ENCODE measurements at regions not wholly inside any gene's neighbourhood (a gene's known extent, or its start where the extent isn't known, plus 50 kb on each side); places are given as distances from the start of the nearest gene placed in this dataset.

DNA sequence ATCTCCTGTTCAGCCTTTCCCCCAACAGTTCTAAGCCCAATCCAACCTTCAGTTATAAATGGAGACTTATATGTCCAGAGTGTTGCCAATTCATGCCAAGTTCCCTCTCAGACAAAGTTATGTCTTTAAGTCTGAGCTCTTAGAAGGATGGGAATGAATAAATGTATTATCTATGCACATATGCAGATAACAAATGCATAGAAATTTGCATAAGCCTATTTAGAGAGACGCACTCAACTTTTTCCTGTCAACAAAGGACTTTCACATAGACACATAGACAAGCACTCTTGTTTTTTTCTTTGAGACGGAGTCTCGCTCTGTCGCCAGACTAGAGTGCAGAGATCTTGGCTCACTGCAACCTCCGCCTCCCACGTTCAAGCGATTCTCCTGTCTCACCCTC, 95.1 kb downstream of the SOX9 start:
- H3K27ac Mint-ChIP-seq (ENCODE audit: unreplicated experiment), result no peak overlapping the region
- H3K27me3 Mint-ChIP-seq (ENCODE audit: unreplicated experiment), result peaks cover 5% of the 10 kb centered on the region
- TF ChIP-seq, protein P1, sequence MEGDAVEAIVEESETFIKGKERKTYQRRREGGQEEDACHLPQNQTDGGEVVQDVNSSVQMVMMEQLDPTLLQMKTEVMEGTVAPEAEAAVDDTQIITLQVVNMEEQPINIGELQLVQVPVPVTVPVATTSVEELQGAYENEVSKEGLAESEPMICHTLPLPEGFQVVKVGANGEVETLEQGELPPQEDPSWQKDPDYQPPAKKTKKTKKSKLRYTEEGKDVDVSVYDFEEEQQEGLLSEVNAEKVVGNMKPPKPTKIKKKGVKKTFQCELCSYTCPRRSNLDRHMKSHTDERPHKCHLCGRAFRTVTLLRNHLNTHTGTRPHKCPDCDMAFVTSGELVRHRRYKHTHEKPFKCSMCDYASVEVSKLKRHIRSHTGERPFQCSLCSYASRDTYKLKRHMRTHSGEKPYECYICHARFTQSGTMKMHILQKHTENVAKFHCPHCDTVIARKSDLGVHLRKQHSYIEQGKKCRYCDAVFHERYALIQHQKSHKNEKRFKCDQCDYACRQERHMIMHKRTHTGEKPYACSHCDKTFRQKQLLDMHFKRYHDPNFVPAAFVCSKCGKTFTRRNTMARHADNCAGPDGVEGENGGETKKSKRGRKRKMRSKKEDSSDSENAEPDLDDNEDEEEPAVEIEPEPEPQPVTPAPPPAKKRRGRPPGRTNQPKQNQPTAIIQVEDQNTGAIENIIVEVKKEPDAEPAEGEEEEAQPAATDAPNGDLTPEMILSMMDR (IDR thresholded peaks at IDR 0.05; ENCODE audit: unreplicated experiment), result no peak
- H3K4me1 Mint-ChIP-seq (ENCODE audit: unreplicated experiment), result peaks cover 10% of the 10 kb centered on the region
- DNase-seq (ENCODE audit: low spot score), result no peak
- no peak overlapping the region for H3K4me3 Mint-ChIP-seq (ENCODE audit: unreplicated experiment)
- H3K9me3 Mint-ChIP-seq (ENCODE audit: unreplicated experiment), result no peaks in the 10 kb centered on the region
- no peaks in the 10 kb centered on the region for H3K36me3 Mint-ChIP-seq (ENCODE audit: low read depth, unreplicated experiment)

- Mint-ChIP-seq H3K27ac (ENCODE audit: unreplicated experiment) (no peak overlapping the region), H3K9me3 (ENCODE audit: unreplicated experiment) (no peaks in the 10 kb centered on the region), H3K4me3 (ENCODE audit: unreplicated experiment) (peak overlapping the region; percentile 72), H3K36me3 (ENCODE audit: low read depth, unreplicated experiment) (no peaks in the 10 kb centered on the region), H3K4me1 (ENCODE audit: unreplicated experiment) (peaks cover 10% of the 10 kb centered on the region), H3K27me3 (ENCODE audit: unreplicated experiment) (peaks cover 5% of the 10 kb centered on the region)
- TF ChIP-seq, protein P1 (IDR thresholded peaks at IDR 0.05; ENCODE audit: unreplicated experiment), result no peak
- DNase-seq (ENCODE audit: low spot score), result peak; percentile 23
Observed at GRCh38 chr17:72219137-72219823, 98.5 kb downstream of the SOX9 start.

DNA sequence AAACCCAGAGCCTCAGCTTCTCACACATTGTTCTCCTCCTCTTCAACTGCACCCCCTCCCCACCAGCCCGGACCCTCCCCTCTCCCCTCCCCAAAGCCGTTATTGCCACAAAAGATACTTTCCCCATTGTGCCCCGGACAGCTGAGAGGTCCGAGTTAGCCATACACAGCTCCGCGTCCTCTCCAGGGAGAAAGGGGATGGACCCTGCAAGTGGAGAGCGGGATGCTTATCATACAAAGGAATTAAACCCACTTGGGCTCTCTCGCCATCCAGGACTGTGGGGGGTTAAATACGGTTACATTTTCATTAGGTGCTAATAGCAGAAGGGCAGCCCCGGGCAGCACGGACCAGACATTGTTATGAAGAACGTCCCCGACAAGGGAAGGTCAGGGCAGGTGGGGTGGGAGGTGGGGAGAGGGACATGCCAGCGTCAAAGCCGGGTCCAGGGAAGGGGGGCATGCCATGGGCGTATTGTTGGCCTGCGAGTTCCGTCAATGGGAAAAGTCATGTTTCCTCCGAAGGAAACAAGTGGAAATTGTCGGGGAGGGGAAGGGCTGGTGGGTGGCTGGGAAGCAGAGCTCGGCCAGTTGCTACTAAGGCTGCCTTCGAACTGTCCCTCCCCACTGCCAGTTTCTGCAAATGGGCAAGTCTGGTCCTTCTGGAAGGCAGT, 99.1 kb downstream of the SOX9 start:
- Mint-ChIP-seq H3K27me3 (ENCODE audit: unreplicated experiment) (peaks cover 5% of the 10 kb centered on the region), H3K4me3 (ENCODE audit: unreplicated experiment) (peak overlapping the region; percentile 72), H3K4me1 (ENCODE audit: unreplicated experiment) (peaks cover 10% of the 10 kb centered on the region), H3K9me3 (ENCODE audit: unreplicated experiment) (no peaks in the 10 kb centered on the region), H3K27ac (ENCODE audit: unreplicated experiment) (no peak overlapping the region), H3K36me3 (ENCODE audit: low read depth, unreplicated experiment) (no peaks in the 10 kb centered on the region)
- TF ChIP-seq, protein P1 (IDR thresholded peaks at IDR 0.05; ENCODE audit: unreplicated experiment), result no peak
- DNase-seq (ENCODE audit: low spot score), result peak; percentile 13

DNA sequence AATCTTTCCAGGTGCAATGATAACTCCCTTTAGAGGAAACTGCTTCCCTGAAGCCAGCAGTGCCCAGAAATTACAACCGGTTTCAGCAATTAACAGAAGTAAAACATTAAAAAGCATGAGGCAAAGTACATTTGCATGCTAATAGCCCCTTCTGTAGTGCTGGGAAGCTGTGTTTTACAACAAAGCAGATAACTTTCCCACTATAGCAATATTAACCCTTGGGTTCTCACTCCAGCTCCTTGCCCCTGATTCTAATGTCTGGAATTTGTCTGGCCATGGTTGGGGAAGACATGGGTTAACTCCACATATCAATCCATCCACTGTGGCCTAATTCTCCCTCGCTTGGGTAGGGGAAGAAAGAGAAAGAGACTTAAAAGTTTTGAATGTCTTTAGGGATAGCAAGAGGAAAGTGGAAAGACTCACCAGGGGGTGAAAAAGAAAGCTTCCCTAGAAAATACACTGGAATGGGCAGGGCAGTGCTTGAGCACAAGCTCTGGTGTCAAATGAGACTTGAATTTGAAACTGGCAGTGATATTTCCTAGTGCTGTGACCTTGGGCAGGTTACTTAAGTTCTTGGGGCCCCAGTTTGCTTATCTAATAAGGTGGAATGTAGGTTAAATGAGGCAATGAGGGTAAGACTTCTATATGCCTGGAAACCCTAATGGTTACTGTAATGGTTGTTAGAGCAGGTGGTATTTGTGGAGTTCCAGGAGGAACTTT, 102.0 kb downstream of the SOX9 start:
- Mint-ChIP-seq H3K36me3 (ENCODE audit: low read depth, unreplicated experiment) (no peaks in the 10 kb centered on the region), H3K27ac (ENCODE audit: unreplicated experiment) (no peak overlapping the region), H3K4me3 (ENCODE audit: unreplicated experiment) (no peak overlapping the region), H3K27me3 (ENCODE audit: unreplicated experiment) (peaks cover 9% of the 10 kb centered on the region), H3K4me1 (ENCODE audit: unreplicated experiment) (peaks cover 10% of the 10 kb centered on the region), H3K9me3 (ENCODE audit: unreplicated experiment) (no peaks in the 10 kb centered on the region)
- TF ChIP-seq, protein P1 (IDR thresholded peaks at IDR 0.05; ENCODE audit: unreplicated experiment), result no peak
- DNase-seq (ENCODE audit: low spot score), result no peak
